Mucosa of descending colon (tissue), 3 donors: ENCODE measurements at regions not wholly inside any gene's neighbourhood (a gene's known extent, or its start where the extent isn't known, plus 50 kb on each side); places are given as distances from the start of the nearest gene placed in this dataset.

Experiments used
- ATAC-seq: fragments of 200-7000 bp; cut with Tn5 transposase; one replicate; pipeline ENCODE4 v1.9.1; 2020; ENCODE audit warnings: mild to moderate bottlenecking, moderate library complexity
- DNase-seq, 3 donors: peaks; one replicate each; pipeline ENCODE4 v3.0.0-alpha.2; 2020
- H3K36me3 ChIP-seq: fragments of 200-600 bp; one replicate; pipeline ENCODE4 v1.8.0; 2021; ENCODE audit warnings: low read depth, mild to moderate bottlenecking
- H3K4me1 ChIP-seq: fragments of 200-600 bp; one replicate; pipeline ENCODE4 v1.8.0; 2021; ENCODE audit warnings: low read depth, mild to moderate bottlenecking
- H3K4me3 ChIP-seq: fragments of 200-600 bp; one replicate; pipeline ENCODE4 v1.8.0; 2021; ENCODE audit warnings: mild to moderate bottlenecking
- H3K9me3 ChIP-seq: fragments of 200-600 bp; one replicate; pipeline ENCODE4 v1.8.0; 2021; ENCODE audit warnings: mild to moderate bottlenecking
- intact Hi-C, 2 donors: fragments of 100-400 bp; cut with DNase I in 1 of 2; cut with micrococcal nuclease in 1 of 2; formaldehyde crosslinking; loops; one replicate each; pipeline versions ENCODE4 v1.11.0 to v1.11.1; 2022; cut with DNase I, micrococcal nuclease
- TF ChIP-seq, protein P1 (sequence below): fragments of 200-600 bp; IDR thresholded peaks from one replicate; pipeline ENCODE4 v1.8.0; 2022; ENCODE audit warnings: antibody characterized with exemption, mild to moderate bottlenecking
- donor health status: DM: no; HTN: no; CAD: no; lungs with moderate emphysema.
- donor health status: DM: no; HTN: no; CAD: no.
- donor health status: DM: no; HTN: yes; CAD: no.

- Histone ChIP-seq H3K9me3 (no peaks in the 10 kb centered on the region), H3K4me3 (no peak overlapping the region), H3K36me3 (no peaks in the 10 kb centered on the region), H3K4me1 (no peaks in the 10 kb centered on the region)
- ATAC-seq (no peak), DNase-seq (no peak)
- TF ChIP-seq, protein P1, sequence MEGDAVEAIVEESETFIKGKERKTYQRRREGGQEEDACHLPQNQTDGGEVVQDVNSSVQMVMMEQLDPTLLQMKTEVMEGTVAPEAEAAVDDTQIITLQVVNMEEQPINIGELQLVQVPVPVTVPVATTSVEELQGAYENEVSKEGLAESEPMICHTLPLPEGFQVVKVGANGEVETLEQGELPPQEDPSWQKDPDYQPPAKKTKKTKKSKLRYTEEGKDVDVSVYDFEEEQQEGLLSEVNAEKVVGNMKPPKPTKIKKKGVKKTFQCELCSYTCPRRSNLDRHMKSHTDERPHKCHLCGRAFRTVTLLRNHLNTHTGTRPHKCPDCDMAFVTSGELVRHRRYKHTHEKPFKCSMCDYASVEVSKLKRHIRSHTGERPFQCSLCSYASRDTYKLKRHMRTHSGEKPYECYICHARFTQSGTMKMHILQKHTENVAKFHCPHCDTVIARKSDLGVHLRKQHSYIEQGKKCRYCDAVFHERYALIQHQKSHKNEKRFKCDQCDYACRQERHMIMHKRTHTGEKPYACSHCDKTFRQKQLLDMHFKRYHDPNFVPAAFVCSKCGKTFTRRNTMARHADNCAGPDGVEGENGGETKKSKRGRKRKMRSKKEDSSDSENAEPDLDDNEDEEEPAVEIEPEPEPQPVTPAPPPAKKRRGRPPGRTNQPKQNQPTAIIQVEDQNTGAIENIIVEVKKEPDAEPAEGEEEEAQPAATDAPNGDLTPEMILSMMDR = no peak
- intact Hi-C loops = no loop called here
Observed at GRCh38 chr4:129223945-129224344, 128.0 kb downstream of the C4orf33 start.

GRCh38 chr4:129230846-129231245 is 134.9 kb downstream of the C4orf33 start:
- Histone ChIP-seq H3K4me1 (no peaks in the 10 kb centered on the region), H3K9me3 (no peaks in the 10 kb centered on the region), H3K36me3 (no peaks in the 10 kb centered on the region), H3K4me3 (no peak overlapping the region)
- intact Hi-C loops = no loop called here
- no peak for ATAC-seq
- no peak for DNase-seq
- TF ChIP-seq, protein P1 = no peak

GRCh38 chr4:129231945-129232588 is 136.1 kb downstream of the C4orf33 start:
- H3K9me3 ChIP-seq = no peaks in the 10 kb centered on the region
- DNase-seq (no peak), ATAC-seq (no peak)
- no peak overlapping the region for H3K4me3 ChIP-seq
- H3K4me1 ChIP-seq = no peaks in the 10 kb centered on the region
- no peaks in the 10 kb centered on the region for H3K36me3 ChIP-seq
- TF ChIP-seq, protein P1 = no peak
- intact Hi-C loops = no loop called here

DNA sequence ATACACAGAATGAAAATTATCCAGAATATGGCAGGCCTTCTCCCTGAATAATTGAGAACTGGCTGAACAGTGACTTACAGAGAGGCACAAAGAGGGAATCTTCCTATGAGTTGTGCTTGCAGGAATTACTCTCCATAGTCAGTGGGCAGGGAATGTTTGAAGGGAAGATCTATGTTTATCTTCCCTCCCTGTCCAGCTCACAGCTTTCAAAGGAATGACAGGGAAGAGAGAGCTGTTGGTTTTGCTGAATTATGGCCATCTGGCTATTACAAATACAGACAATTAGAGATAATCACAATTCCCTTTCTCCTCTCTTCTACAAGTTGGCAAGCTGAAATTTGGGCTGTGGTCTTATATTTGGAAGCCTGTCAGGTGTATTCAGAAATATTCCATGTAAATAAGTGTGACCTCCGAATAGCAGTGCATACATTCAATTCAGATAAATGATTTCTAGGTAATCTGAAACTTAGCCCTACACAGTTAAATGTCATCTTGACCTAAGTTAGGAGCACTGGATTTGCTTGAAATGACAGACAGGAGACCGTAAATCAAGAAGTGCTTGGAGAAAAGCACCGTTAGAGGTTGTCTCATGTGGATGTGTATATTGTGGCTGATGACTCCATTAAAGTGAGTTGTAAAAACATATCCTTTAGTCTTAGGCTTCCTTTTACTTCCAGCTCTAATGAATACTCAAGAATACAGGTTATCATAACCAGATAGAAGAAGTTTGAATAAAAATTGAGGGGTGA is 136.8 kb downstream of the C4orf33 start:
- Histone ChIP-seq H3K36me3 (no peaks in the 10 kb centered on the region), H3K4me3 (no peak overlapping the region), H3K4me1 (no peaks in the 10 kb centered on the region), H3K9me3 (no peaks in the 10 kb centered on the region)
- TF ChIP-seq, protein P1 = no peak
- ATAC-seq = no peak
- no peak for DNase-seq
- intact Hi-C loops = no loop called here

DNA sequence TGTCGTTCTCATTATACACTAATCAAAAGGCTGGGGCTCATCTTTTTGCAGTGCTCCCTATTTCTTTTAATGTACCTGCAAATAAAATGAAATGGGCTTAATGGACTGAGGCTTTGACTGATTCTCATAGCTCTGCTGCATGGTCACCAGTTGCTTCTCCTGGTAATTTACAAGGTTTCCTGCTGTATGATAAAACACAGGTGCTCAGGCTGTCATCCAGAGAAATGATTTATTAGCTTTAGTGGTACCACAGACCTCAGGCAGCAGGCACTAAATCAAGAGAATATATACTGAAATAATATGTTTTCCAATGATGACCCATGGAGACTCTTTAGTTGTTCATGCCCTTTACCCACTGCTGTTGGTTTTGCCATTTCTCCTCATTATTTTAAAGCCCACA is 137.7 kb downstream of the C4orf33 start:
- H3K4me1 ChIP-seq = no peaks in the 10 kb centered on the region
- DNase-seq (no peak), ATAC-seq (no peak)
- H3K36me3 ChIP-seq = no peaks in the 10 kb centered on the region
- no peaks in the 10 kb centered on the region for H3K9me3 ChIP-seq
- H3K4me3 ChIP-seq = no peak overlapping the region
- intact Hi-C loops = no loop called here
- TF ChIP-seq, protein P1 = no peak
